H9 (cell line): ENCODE measurements at regions not wholly inside any gene's neighbourhood (a gene's known extent, or its start where the extent isn't known, plus 50 kb on each side); places are given as distances from the start of the nearest gene placed in this dataset.
"Not testable (repeated sequence)": the region's sequence is repeated elsewhere in the genome, so short reads cannot be mapped to it uniquely, and the experiment has no call there.

Experiments used
- DNase-seq: peaks from one replicate; pipeline ENCODE4 v3.0.0-alpha.2; 2017
- H2AFZ ChIP-seq: one replicate; pipeline ENCODE4 v1.6.1; 2013; ENCODE audit warnings: mild to moderate bottlenecking, low read length, control low read depth, moderate library complexity
- H2AK5ac ChIP-seq: 2 replicates; pipeline ENCODE4 v1.6.1; 2013; ENCODE audit warnings: low read length, control low read depth, mixed read lengths; ENCODE audit not compliant: insufficient read length
- H2BK120ac ChIP-seq: one replicate; pipeline ENCODE4 v1.6.1; 2013; ENCODE audit warnings: low read depth, mild to moderate bottlenecking, low read length, control low read depth, inconsistent platforms; ENCODE audit not compliant: poor library complexity, severe bottlenecking
- H2BK12ac ChIP-seq: 2 replicates; pipeline ENCODE4 v1.6.1; 2013; ENCODE audit warnings: low read length, control low read depth, mixed read lengths, low read depth; ENCODE audit not compliant: insufficient read length
- H2BK15ac ChIP-seq: 2 replicates; pipeline ENCODE4 v1.6.1; 2013; ENCODE audit warnings: low read depth, low read length, control low read depth
- H2BK20ac ChIP-seq: one replicate; pipeline ENCODE4 v1.6.1; 2013; ENCODE audit warnings: low read depth, mild to moderate bottlenecking, low read length, control low read depth, inconsistent platforms; ENCODE audit not compliant: poor library complexity, severe bottlenecking
- H2BK5ac ChIP-seq: 2 replicates; pipeline ENCODE4 v1.6.1; 2013; ENCODE audit warnings: low read length, control low read depth, mixed read lengths; ENCODE audit not compliant: insufficient read length
- H3K14ac ChIP-seq: 2 replicates; pipeline ENCODE4 v1.6.1; 2013; ENCODE audit warnings: low read length, control low read depth; ENCODE audit not compliant: insufficient read depth
- H3K18ac ChIP-seq: 2 replicates; pipeline ENCODE4 v1.6.1; 2013; ENCODE audit warnings: low read depth, mild to moderate bottlenecking, mixed read lengths, low read length, control low read depth; ENCODE audit not compliant: insufficient read length
- H3K23ac ChIP-seq: 2 replicates; pipeline ENCODE4 v1.6.1; 2013; ENCODE audit warnings: low read length, control low read depth, mixed read lengths, low read depth; ENCODE audit not compliant: insufficient read length
- H3K23me2 ChIP-seq: 2 replicates; pipeline ENCODE4 v1.6.1; 2013; ENCODE audit warnings: low read depth, mild to moderate bottlenecking, mixed read lengths, low read length, control low read depth; ENCODE audit not compliant: insufficient read length, poor library complexity, severe bottlenecking
- H3K27ac ChIP-seq: 2 replicates; pipeline ENCODE4 v1.5.1; 2013; ENCODE audit warnings: low read length, control low read depth, mixed read lengths, low read depth; ENCODE audit not compliant: insufficient read length
- H3K27me3 ChIP-seq: 2 replicates; pipeline ENCODE4 v1.6.1; 2013; ENCODE audit warnings: low read length, control low read depth, inconsistent platforms; ENCODE audit not compliant: insufficient read depth
- H3K4ac ChIP-seq: 2 replicates; pipeline ENCODE4 v1.6.1; 2013; ENCODE audit warnings: low read depth, mild to moderate bottlenecking, control low read depth, inconsistent platforms, low read length, moderate library complexity
- H3K4me1 ChIP-seq: 2 replicates; pipeline ENCODE4 v1.6.1; 2013; ENCODE audit warnings: low read length, control low read depth, inconsistent platforms; ENCODE audit not compliant: insufficient read depth
- H3K4me2 ChIP-seq: 2 replicates; pipeline ENCODE4 v1.6.1; 2013; ENCODE audit warnings: low read length, control low read depth, mixed read lengths; ENCODE audit not compliant: insufficient read length, insufficient read depth
- H3K56ac ChIP-seq: 2 replicates; pipeline ENCODE4 v1.6.1; 2013; ENCODE audit warnings: low read depth, mild to moderate bottlenecking, mixed read lengths, low read length, control low read depth; ENCODE audit not compliant: insufficient read length
- H3K79me1 ChIP-seq: 2 replicates; pipeline ENCODE4 v1.6.1; 2013; ENCODE audit warnings: low read depth, mild to moderate bottlenecking, moderate library complexity, low read length, control low read depth, inconsistent platforms; ENCODE audit not compliant: insufficient read depth, poor library complexity, severe bottlenecking
- H3K79me2 ChIP-seq: 2 replicates; pipeline ENCODE4 v1.6.1; 2013; ENCODE audit warnings: low read length, control low read depth, inconsistent platforms; ENCODE audit not compliant: insufficient read depth
- H3K9ac ChIP-seq: 2 replicates; pipeline ENCODE4 v1.6.1; 2013; ENCODE audit warnings: low read length, control low read depth, mixed read lengths; ENCODE audit not compliant: insufficient read length; ENCODE audit errors: extremely low read depth
- H3K9me3 ChIP-seq: one replicate; pipeline ENCODE4 v1.6.1; 2013; ENCODE audit warnings: low read depth, low read length, inconsistent platforms; ENCODE audit not compliant: control insufficient read depth
- H3T11ph ChIP-seq: one replicate; pipeline ENCODE4 v1.6.1; 2013; ENCODE audit warnings: mild to moderate bottlenecking, low read length, control low read depth, inconsistent platforms
- H4K20me1 ChIP-seq: one replicate; pipeline ENCODE4 v1.6.1; 2013; ENCODE audit not compliant: control insufficient read depth, insufficient read length, insufficient read depth
- H4K5ac ChIP-seq: 2 replicates; pipeline ENCODE4 v1.6.1; 2013; ENCODE audit warnings: low read depth, mild to moderate bottlenecking, mixed read lengths, low read length, control low read depth; ENCODE audit not compliant: insufficient read length
- H4K8ac ChIP-seq: replicated peaks from 2 replicates; pipeline ENCODE4 v1.6.1; 2013; ENCODE audit warnings: low read length, control low read depth, mixed read lengths, low read depth; ENCODE audit not compliant: insufficient read length
- H4K91ac ChIP-seq: 2 replicates; pipeline ENCODE4 v1.6.1; 2013; ENCODE audit warnings: low read depth, mild to moderate bottlenecking, moderate library complexity, mixed read lengths, low read length, control low read depth; ENCODE audit not compliant: insufficient read length
- H3K27ac Mint-ChIP-seq, 3 experiments: 2 replicates in 2 of 3; 3 replicates in 1 of 3; pipeline ENCODE4 v1.8.0; 2020 to 2021; ENCODE audit warnings: mixed read lengths in 3 of 3, mild to moderate bottlenecking in 1 of 3, moderate library complexity in 1 of 3
- H3K27me3 Mint-ChIP-seq: 2 replicates; pipeline ENCODE4 v1.8.0; 2021; ENCODE audit warnings: low read depth, mild to moderate bottlenecking, moderate library complexity, mixed read lengths
- H3K36me3 Mint-ChIP-seq, 3 experiments: 2 replicates in 2 of 3; 3 replicates in 1 of 3; pipeline ENCODE4 v1.8.0; 2020 to 2021; ENCODE audit warnings: low read depth in 3 of 3, mixed read lengths in 3 of 3; ENCODE audit not compliant: insufficient read depth in 1 of 3
- H3K4me1 Mint-ChIP-seq, 2 experiments: 2 replicates each; pipeline ENCODE4 v1.8.0; 2020; ENCODE audit warnings: mixed read lengths in 2 of 2
- H3K4me3 Mint-ChIP-seq, 2 experiments: 2 replicates in 1 of 2; 3 replicates in 1 of 2; pipeline ENCODE4 v1.8.0; 2020 to 2021; ENCODE audit warnings: mild to moderate bottlenecking in 2 of 2, mixed read lengths in 2 of 2, moderate library complexity in 1 of 2
- H3K9me3 Mint-ChIP-seq, 2 experiments: 2 replicates in 1 of 2; 3 replicates in 1 of 2; pipeline ENCODE4 v1.8.0; 2020; ENCODE audit warnings: mild to moderate bottlenecking in 2 of 2, mixed read lengths in 2 of 2, moderate library complexity in 1 of 2
- WGBS: extraction: QIAGEN DNeasy Blood & Tissue Kit; methylation state at CpG from one replicate; pipeline ENCODE4 v1.1.7; 2013; ENCODE audit warnings: missing lambda C conversion rate, low lambda C conversion rate, mixed read lengths; ENCODE audit not compliant: insufficient read length; ENCODE audit errors: extremely low coverage; 5-methylcytosine and 5-hydroxymethylcytosine counted together

GRCh38 chr3:34090379-34090778 is 291.9 kb downstream of the PDCD6IP start:
- WGBS, result no CpG with 5 or more reads among the region's 7 CpGs
- H3K18ac ChIP-seq, H2BK5ac ChIP-seq, H2AK5ac ChIP-seq, H3K4me1 Mint-ChIP-seq, H3K9ac ChIP-seq, H3K4ac ChIP-seq, H3T11ph ChIP-seq, H3K4me1 ChIP-seq, H3K14ac ChIP-seq, H3K23ac ChIP-seq, H4K8ac ChIP-seq, DNase-seq, H2BK15ac ChIP-seq, H4K20me1 ChIP-seq, H2BK20ac ChIP-seq, H2AFZ ChIP-seq, H3K56ac ChIP-seq, H4K5ac ChIP-seq, H3K27ac Mint-ChIP-seq, H3K27ac ChIP-seq, H3K27me3 Mint-ChIP-seq, H4K91ac ChIP-seq, H3K79me2 ChIP-seq, H3K9me3 ChIP-seq, H3K4me3 Mint-ChIP-seq, H2BK120ac ChIP-seq, H2BK12ac ChIP-seq, H3K79me1 ChIP-seq, H3K27me3 ChIP-seq, H3K23me2 ChIP-seq, H3K4me2 ChIP-seq: not testable (repeated sequence)
- Mint-ChIP-seq H3K36me3 (peaks cover 21 to 38% (median 22%) of the 10 kb centered on the region in 3 experiments), H3K9me3 (peaks cover 31 to 51% of the 10 kb centered on the region in 2 experiments)
